GM10266 (cell line): ENCODE measurements at regions not wholly inside any gene's neighbourhood (a gene's known extent, or its start where the extent isn't known, plus 50 kb on each side); places are given as distances from the start of the nearest gene placed in this dataset.

Source experiments
- DNase-seq: peaks from one replicate; pipeline ENCODE4 v3.0.0; 2012; ENCODE audit errors: extremely low spot score
- TF ChIP-seq, protein P1 (sequence below): IDR thresholded peaks from 2 replicates; pipeline ENCODE4 v1.5.1; 2012; ENCODE audit warnings: mild to moderate bottlenecking, low read depth; ENCODE audit not compliant: control insufficient read depth, insufficient read depth; ENCODE audit errors: missing control alignments

DNA sequence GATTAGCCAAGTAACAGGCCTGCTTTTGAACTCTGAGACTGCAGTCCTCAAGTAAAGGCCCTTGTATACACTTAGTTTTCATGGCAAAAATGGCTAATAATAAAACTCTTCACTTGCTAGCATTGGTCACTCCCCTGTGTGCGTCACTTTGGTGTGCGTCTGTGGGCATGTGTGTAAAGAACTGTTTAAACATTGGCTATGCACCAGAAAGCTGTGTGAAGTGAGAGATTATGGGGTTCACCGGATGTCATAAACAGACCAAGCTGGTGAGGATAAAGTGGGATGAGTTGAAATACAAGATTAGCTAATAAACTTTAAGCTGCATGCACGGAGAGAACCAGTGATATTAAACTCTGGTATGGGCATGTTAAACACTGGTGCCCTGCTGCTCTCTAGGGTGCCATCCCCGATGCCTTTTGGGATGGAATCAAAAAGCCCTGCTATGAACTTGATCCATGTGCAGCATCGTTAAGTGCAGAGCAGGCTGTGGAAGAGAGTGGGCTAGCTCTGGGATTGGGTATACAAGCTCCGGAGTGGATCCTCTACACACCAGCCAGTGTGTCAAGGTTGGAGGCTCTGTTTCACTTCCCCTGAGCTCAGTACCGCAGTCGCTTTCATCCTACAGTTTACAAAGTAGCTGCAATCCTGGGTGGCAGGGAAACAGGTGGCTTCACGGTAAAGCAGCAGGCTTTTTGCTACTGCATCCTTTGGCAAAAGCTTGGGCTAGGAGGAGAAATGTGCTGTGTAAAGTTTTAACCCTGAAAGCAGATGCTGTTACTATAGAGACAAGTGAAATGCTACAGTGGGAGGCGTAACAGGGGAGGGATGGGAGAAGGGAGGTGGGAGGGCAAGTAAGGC is 108.3 kb upstream of the SLC4A4 start:
- no peak for DNase-seq
- TF ChIP-seq, protein P1, sequence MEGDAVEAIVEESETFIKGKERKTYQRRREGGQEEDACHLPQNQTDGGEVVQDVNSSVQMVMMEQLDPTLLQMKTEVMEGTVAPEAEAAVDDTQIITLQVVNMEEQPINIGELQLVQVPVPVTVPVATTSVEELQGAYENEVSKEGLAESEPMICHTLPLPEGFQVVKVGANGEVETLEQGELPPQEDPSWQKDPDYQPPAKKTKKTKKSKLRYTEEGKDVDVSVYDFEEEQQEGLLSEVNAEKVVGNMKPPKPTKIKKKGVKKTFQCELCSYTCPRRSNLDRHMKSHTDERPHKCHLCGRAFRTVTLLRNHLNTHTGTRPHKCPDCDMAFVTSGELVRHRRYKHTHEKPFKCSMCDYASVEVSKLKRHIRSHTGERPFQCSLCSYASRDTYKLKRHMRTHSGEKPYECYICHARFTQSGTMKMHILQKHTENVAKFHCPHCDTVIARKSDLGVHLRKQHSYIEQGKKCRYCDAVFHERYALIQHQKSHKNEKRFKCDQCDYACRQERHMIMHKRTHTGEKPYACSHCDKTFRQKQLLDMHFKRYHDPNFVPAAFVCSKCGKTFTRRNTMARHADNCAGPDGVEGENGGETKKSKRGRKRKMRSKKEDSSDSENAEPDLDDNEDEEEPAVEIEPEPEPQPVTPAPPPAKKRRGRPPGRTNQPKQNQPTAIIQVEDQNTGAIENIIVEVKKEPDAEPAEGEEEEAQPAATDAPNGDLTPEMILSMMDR: no peak

DNA sequence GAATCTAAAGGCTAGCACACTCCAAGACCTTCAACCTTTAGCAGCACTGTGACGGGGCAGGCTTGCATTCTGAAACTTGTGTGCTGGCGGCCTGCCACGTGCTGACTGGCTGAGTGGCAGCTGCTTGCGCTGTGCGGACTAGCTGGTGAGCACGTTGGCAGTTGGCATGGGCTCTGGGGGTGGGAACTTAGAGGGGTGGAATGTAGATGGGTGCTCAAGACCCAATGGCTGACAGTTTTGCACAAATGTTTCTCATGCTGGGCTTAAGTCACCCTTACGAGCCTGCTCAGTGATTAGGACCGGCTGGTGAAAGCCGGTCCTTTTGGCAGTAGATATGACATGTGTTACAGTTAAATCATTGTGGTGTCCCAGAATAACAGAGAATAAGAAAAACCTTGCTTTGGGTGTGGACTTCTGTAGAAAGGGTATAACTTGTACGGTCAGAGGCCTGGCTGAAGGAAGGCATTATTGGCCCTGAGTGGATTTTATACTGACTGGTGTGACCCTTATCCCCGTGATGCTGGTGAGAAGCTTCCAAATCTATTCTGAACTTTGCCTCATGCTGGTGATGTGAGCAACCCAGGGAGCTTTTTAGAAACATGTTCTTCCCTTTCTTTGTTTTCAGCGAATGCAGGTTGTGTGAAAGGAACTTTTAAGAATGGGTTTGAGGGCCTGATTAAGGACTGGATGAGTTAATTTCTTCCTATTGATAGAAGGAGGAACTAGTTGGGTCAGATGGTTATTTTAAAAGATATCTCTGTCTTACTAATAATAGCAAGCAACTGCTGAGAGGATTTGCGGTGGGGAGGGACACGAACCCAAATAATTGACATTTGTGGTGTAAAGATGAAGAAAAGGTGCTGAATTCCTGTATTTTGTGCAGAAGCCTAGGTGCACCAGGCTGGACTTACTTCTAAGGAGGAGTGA is 107.4 kb upstream of the SLC4A4 start:
- no peak for DNase-seq
- TF ChIP-seq, protein P1: no peak

DNA sequence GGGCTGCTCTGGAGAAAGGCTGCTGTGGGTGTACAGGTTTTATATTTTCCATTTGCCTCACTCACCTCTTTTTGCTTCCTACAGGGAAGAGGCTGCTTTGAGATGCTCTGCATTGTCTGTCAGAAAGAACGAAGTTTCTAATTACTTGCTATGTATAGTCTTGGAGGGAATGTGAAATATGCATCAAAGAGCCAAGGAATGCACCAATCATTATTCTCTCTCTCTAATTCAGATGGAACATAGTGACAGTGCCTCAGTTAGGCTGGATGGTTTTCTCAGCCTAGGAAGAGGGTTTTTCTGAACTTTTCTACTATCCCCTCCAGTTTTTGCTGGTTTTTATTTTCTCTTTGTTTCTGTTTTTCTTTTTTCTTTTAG is 106.8 kb upstream of the SLC4A4 start:
- no peak for DNase-seq

DNA sequence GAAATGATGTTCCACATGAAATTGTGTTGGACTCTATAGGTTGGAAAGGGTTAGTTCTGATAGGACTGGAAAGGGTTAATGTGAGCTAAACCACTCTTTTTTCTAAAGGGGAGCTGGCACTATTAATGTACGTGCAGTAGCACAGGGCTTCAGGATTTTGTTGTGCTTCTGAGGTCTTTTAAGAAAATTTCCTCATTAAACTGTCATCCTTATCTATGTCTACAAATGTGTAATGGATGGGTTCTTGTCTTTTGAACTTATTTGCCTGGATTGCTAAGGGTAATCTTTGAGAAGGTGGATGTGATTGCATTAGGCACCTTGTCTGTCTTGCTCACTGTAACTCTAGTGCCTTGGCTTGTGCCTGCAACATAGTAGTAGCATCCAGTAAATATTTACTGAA is 106.0 kb upstream of the SLC4A4 start:
- no peak for DNase-seq
- TF ChIP-seq, protein P1: no peak

More for the DNA sequence above, 106.8 kb upstream of the SLC4A4 start:
- TF ChIP-seq, protein P1: no peak

DNA sequence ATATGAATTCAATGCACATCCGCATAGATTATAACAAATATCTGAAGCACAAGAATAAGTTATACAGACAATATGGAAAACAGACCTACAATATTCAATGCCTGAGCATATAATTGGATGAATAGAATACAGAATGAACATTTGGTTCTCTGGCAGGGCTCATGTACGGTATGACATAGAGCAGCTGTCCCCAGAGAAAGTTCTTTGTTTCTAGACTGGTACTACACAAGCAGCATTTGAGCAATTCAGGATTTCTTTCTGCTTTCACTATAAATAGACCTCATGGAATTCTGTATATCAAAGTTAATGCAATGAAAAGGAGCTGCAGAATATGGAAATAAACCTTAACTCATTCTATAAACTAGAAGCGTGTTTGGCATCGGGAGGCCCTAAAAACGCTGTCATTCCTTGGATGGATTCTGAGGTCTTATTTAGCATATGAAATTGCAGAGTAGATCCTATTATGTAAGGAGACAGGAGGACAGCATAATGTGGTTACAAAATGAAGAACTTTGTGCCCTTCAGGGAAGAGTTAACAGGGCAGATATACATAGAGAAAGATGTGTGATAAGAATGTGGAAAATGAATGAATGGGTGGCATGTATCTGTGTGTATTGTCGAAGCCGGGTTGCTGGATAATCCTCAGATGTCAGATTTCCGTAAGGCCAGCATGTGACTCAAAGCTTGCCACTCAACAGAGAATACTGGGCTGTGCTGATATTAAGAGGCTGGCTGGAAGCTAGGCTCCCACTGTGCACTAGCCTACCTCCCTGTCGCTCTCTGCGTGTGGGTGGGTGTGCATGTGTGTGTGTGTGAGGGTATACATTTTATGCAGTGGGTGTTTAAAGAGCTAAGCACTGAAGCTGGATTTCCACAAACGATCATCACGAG is 103.3 kb upstream of the SLC4A4 start:
- no peak for DNase-seq
- TF ChIP-seq, protein P1: no peak

DNA sequence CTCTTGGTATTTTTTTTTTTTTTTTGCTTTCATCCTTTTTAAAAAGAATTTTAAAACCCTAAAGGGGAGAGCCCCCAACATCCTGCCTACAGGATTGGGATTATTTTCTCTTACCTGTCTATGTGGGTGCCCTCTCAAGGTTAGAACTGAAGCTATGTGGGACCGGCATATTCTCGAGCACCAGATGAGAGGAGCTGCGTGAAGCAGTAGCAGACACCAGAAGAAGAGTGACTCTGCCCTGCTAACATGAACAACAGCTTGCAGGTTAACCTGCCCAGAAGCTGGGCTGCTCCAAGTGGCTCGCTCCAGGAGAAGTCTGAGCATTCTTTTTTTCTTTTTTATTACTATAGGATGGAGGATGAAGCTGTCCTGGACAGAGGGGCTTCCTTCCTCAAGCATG is 102.6 kb upstream of the SLC4A4 start:
- TF ChIP-seq, protein P1: no peak
- DNase-seq: no peak
